ENCODE measurements at regions not wholly inside any gene's neighbourhood (a gene's known extent, or its start where the extent isn't known, plus 50 kb on each side); places are given as distances from the start of the nearest gene placed in this dataset. TPM values are rescaled to one million over a fixed set of nuclear protein-coding genes. Genes with fewer than 3 reads are reported as not detected.

- H3K4me1 Mint-ChIP-seq (ENCODE audit: low read depth, unreplicated experiment) = no peaks in the 10 kb centered on the region
- no peak overlapping the region for H3K4me3 Mint-ChIP-seq (ENCODE audit: unreplicated experiment)
- peaks cover 9% of the 10 kb centered on the region for H3K27me3 Mint-ChIP-seq (ENCODE audit: unreplicated experiment)
- peaks cover 8% of the 10 kb centered on the region for H3K9me3 Mint-ChIP-seq (ENCODE audit: unreplicated experiment)
- TF ChIP-seq, protein P1, sequence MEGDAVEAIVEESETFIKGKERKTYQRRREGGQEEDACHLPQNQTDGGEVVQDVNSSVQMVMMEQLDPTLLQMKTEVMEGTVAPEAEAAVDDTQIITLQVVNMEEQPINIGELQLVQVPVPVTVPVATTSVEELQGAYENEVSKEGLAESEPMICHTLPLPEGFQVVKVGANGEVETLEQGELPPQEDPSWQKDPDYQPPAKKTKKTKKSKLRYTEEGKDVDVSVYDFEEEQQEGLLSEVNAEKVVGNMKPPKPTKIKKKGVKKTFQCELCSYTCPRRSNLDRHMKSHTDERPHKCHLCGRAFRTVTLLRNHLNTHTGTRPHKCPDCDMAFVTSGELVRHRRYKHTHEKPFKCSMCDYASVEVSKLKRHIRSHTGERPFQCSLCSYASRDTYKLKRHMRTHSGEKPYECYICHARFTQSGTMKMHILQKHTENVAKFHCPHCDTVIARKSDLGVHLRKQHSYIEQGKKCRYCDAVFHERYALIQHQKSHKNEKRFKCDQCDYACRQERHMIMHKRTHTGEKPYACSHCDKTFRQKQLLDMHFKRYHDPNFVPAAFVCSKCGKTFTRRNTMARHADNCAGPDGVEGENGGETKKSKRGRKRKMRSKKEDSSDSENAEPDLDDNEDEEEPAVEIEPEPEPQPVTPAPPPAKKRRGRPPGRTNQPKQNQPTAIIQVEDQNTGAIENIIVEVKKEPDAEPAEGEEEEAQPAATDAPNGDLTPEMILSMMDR (IDR thresholded peaks at IDR 0.05; ENCODE audit: partially characterized antibody, unreplicated experiment) = no peak
- DNase-seq = no peak
- H3K27ac Mint-ChIP-seq (ENCODE audit: unreplicated experiment) = no peak overlapping the region
- H3K36me3 Mint-ChIP-seq (ENCODE audit: unreplicated experiment) = peaks cover 22% of the 10 kb centered on the region
Measured at GRCh38 chr20:57759724-57760123, 49.9 kb upstream of the PMEPA1 start.

Small RNAs in the stretch of these regions (microRNA-seq; reads per million reads assigned to microRNA genes)
- not detected for gene MIR4532 (ENCODE audit: unreplicated experiment)

Data from glutamatergic neuron (in vitro differentiated cells).